Gastroesophageal sphincter (tissue), 4 donors: ENCODE measurements at regions not wholly inside any gene's neighbourhood (a gene's known extent, or its start where the extent isn't known, plus 50 kb on each side); places are given as distances from the start of the nearest gene placed in this dataset.

Experiments
- ATAC-seq: fragments of 150-250 bp; one replicate; pipeline ENCODE4 v1.9.1; 2016; ENCODE audit warnings: mild to moderate bottlenecking, moderate library complexity
- H3K27ac ChIP-seq, 4 donors: fragments of 200-600 bp; sonication (generic) in 3 of 4; 1 replicate in 3 of 4; 2 replicates in 1 of 4; pipeline ENCODE4 v1.5.1; 2016 to 2019
- H3K27me3 ChIP-seq: fragments of 200-600 bp; sonication (generic); one replicate; pipeline ENCODE4 v1.5.1; 2019
- H3K36me3 ChIP-seq, 2 donors: fragments of 200-600 bp; sonication (generic); one replicate each; pipeline ENCODE4 v1.5.1; 2019; ENCODE audit warnings: control low read depth in 1 of 2
- H3K4me1 ChIP-seq, 3 donors: fragments of 200-600 bp; sonication (generic); 1 replicate in 2 of 3; 2 replicates in 1 of 3; pipeline ENCODE4 v1.5.1; 2016 to 2019; ENCODE audit warnings: control low read depth in 2 of 3
- H3K4me3 ChIP-seq, 2 donors: fragments of 200-600 bp; sonication (generic); one replicate each; pipeline ENCODE4 v1.5.1; 2019; ENCODE audit warnings: mild to moderate bottlenecking in 1 of 2, moderate library complexity in 1 of 2
- H3K9me3 ChIP-seq, 3 donors: fragments of 200-600 bp; sonication (generic); one replicate each; pipeline ENCODE4 v1.5.1; 2017 to 2019; ENCODE audit warnings: control low read depth in 2 of 3
- CTCF ChIP-seq, 4 experiments: fragments of 200-600 bp in 2 of 4; fragments of 450-650 bp in 2 of 4; sonication (generic) in 1 of 4; IDR thresholded peaks; one replicate each; pipeline ENCODE4 v1.5.1; 2017 to 2019; ENCODE audit warnings: antibody characterized with exemption in 4 of 4, mild to moderate bottlenecking in 2 of 4, moderate library complexity in 2 of 4
- EP300 ChIP-seq: sonication (generic); formaldehyde crosslinking; IDR thresholded peaks from one replicate; pipeline ENCODE4 v1.6.1; 2017; ENCODE audit warnings: antibody characterized with exemption, mild to moderate bottlenecking
- POLR2A ChIP-seq, 2 donors: fragments of 450-650 bp; IDR thresholded peaks; one replicate each; pipeline ENCODE4 v1.6.1; 2017; ENCODE audit warnings: antibody characterized with exemption in 2 of 2, mild to moderate bottlenecking in 2 of 2, moderate library complexity in 1 of 2
- POLR2AphosphoS5 ChIP-seq: sonication (generic); formaldehyde crosslinking; IDR thresholded peaks from one replicate; pipeline ENCODE4 v1.6.1; 2017; ENCODE audit warnings: antibody characterized with exemption
- WGBS, 2 donors: methylation state at CpG; one replicate each; pipeline ENCODE4 v1.1.5; 2018; ENCODE audit warnings: low coverage in 1 of 2; 5-methylcytosine and 5-hydroxymethylcytosine counted together

GRCh38 chrX:94871640-94872039 lies 1197.6 kb downstream of the FAM133A start:
- Histone ChIP-seq H3K4me3 (no peak overlapping the region), H3K9me3 (no peaks in the 10 kb centered on the region), H3K27ac (no peak overlapping the region), H3K36me3 (no peaks in the 10 kb centered on the region), H3K4me1 (no peaks in the 10 kb centered on the region), H3K27me3 (no peaks in the 10 kb centered on the region)
- 80 to 81% methylated on average over 2 to 5 of the region's 9 CpGs for WGBS, 2 donors
- no peak for ATAC-seq
- TF ChIP-seq POLR2AphosphoS5, result no peak
- no peak for TF ChIP-seq POLR2A (IDR thresholded peaks at IDR 0.05)
- TF ChIP-seq EP300, result no peak
- TF ChIP-seq CTCF (IDR thresholded peaks at IDR 0.05), result no peak

- no CpG with 5 or more reads among the region's 4 CpGs for WGBS, 2 donors
- H3K4me1 ChIP-seq, result no peaks in the 10 kb centered on the region
- H3K9me3 ChIP-seq, result no peaks in the 10 kb centered on the region
- H3K27me3 ChIP-seq, result no peaks in the 10 kb centered on the region
- no peaks in the 10 kb centered on the region for H3K36me3 ChIP-seq
- TF ChIP-seq POLR2A (IDR thresholded peaks at IDR 0.05) (no peak), EP300 (no peak), CTCF (IDR thresholded peaks at IDR 0.05) (no peak), POLR2AphosphoS5 (no peak)
- ATAC-seq, result no peak
- no peak overlapping the region for H3K4me3 ChIP-seq
- no peak overlapping the region for H3K27ac ChIP-seq
Observed at GRCh38 chrX:94901849-94902248, 1227.8 kb downstream of the FAM133A start.

- no peak for ATAC-seq
- no peaks in the 10 kb centered on the region for H3K36me3 ChIP-seq
- no peaks in the 10 kb centered on the region for H3K4me1 ChIP-seq
- no peak for TF ChIP-seq EP300
- TF ChIP-seq CTCF (IDR thresholded peaks at IDR 0.05), result no peak
- TF ChIP-seq POLR2AphosphoS5, result no peak
- TF ChIP-seq POLR2A (IDR thresholded peaks at IDR 0.05), result no peak
- 40 to 59% methylated on average over 2 to 5 of the region's 7 CpGs for WGBS, 2 donors
- H3K27ac ChIP-seq, result no peak overlapping the region
- no peaks in the 10 kb centered on the region for H3K27me3 ChIP-seq
- no peak overlapping the region for H3K4me3 ChIP-seq
- H3K9me3 ChIP-seq, result no peaks in the 10 kb centered on the region
Observed at GRCh38 chrX:94908171-94908570, 1234.2 kb downstream of the FAM133A start.

- no peak overlapping the region for H3K4me3 ChIP-seq
- H3K9me3 ChIP-seq, result no peaks in the 10 kb centered on the region
- no peaks in the 10 kb centered on the region for H3K36me3 ChIP-seq
- H3K4me1 ChIP-seq, result no peaks in the 10 kb centered on the region
- TF ChIP-seq EP300 (no peak), CTCF (IDR thresholded peaks at IDR 0.05) (no peak)
- 65 to 76% methylated on average over 3 to 4 of the region's 7 CpGs for WGBS, 2 donors
- no peak overlapping the region for H3K27ac ChIP-seq
- ATAC-seq, result no peak
- H3K27me3 ChIP-seq, result no peaks in the 10 kb centered on the region
Observed at GRCh38 chrX:94908648-94909047, 1234.6 kb downstream of the FAM133A start.

GRCh38 chrX:94914235-94914634 lies 1240.2 kb downstream of the FAM133A start:
- Histone ChIP-seq H3K27ac (no peak overlapping the region), H3K9me3 (no peaks in the 10 kb centered on the region), H3K4me3 (no peak overlapping the region), H3K27me3 (no peaks in the 10 kb centered on the region), H3K4me1 (no peaks in the 10 kb centered on the region), H3K36me3 (no peaks in the 10 kb centered on the region)
- TF ChIP-seq POLR2A (IDR thresholded peaks at IDR 0.05), result no peak
- TF ChIP-seq CTCF (IDR thresholded peaks at IDR 0.05), result no peak
- TF ChIP-seq EP300, result no peak
- TF ChIP-seq POLR2AphosphoS5, result no peak
- no CpG with 5 or more reads among the region's 1 CpG for WGBS, 2 donors
- ATAC-seq, result no peak
